ENCODE measurements at regions not wholly inside any gene's neighbourhood (a gene's known extent, or its start where the extent isn't known, plus 50 kb on each side); places are given as distances from the start of the nearest gene placed in this dataset.

DNA sequence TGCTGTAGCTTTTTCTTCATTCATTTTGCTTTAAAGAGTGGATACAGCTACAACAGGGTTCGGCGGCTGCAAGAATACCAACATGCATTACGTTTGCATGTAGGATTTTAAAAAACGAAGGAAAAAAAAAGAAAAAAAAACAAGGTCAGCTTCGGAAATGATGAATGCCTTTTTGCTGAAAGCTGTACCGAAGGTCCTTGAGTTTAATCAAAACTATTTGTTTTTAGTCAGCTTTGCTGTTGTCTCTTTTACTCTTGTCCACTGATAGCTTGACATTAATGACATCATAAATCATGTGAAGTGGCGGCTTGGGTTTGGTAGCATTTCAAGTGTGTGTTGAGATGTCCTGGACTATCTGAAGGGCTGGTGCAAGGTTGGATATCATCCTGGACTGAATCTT, 779.1 kb downstream of the NR2F1-AS1 start:
- DNase-seq (ENCODE audit: low read depth in 2 of 2): no peak

- no peak for DNase-seq (ENCODE audit: low read depth in 2 of 2)
These were observed 780.7 kb downstream of the NR2F1-AS1 start for GRCh38 chr5:92800365-92800764.

DNA sequence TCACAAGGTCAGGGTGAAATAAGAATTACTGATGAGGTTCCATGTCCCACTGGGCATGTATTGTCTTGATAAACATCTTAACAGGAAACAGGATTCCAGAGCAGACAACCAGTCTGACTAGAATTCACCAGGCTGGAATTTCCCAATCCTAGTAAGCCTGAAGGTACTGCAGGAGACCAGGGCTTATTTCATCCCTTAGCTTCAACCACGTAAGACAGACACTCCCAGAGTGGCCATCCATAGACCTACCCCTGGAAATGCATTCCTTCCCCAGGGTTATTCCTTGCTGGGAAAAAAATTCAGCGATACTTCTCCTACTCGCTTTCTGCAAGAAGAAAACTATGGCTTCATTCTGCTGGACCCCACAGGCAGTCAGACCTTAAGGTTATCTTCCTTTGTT, 785.4 kb downstream of the NR2F1-AS1 start:
- no peak for DNase-seq (ENCODE audit: low read depth in 2 of 2)

DNA sequence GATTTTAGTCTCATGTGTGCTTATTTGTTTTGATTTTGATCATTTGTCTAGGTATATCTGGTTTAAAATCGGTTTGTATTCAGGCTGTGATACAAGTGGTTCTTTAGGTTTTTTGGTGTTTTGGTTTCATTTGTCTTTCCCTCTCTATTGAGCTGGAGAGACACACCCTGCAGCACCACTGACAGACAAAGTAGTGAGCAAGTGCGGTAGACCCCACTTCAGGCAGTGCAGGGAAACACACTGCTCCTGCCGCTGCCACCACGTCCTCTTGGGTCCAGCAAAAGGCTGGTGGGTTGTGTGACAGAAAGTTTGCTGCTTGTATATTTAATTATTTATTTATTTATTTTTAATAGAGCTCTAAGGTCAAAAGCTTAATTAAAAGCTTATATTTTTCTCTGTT, 801.0 kb downstream of the NR2F1-AS1 start:
- no peak for DNase-seq (ENCODE audit: low read depth in 2 of 2)

- no peak for DNase-seq (ENCODE audit: low read depth in 2 of 2)
These were observed 801.5 kb downstream of the NR2F1-AS1 start for GRCh38 chr5:92779536-92779935.

- no peak for DNase-seq (ENCODE audit: low read depth in 2 of 2)
These were observed 802.8 kb downstream of the NR2F1-AS1 start for GRCh38 chr5:92778261-92778660.

GRCh38 chr5:92777421-92777820, 803.6 kb downstream of the NR2F1-AS1 start:
- no peak for DNase-seq (ENCODE audit: low read depth in 2 of 2)

DNA sequence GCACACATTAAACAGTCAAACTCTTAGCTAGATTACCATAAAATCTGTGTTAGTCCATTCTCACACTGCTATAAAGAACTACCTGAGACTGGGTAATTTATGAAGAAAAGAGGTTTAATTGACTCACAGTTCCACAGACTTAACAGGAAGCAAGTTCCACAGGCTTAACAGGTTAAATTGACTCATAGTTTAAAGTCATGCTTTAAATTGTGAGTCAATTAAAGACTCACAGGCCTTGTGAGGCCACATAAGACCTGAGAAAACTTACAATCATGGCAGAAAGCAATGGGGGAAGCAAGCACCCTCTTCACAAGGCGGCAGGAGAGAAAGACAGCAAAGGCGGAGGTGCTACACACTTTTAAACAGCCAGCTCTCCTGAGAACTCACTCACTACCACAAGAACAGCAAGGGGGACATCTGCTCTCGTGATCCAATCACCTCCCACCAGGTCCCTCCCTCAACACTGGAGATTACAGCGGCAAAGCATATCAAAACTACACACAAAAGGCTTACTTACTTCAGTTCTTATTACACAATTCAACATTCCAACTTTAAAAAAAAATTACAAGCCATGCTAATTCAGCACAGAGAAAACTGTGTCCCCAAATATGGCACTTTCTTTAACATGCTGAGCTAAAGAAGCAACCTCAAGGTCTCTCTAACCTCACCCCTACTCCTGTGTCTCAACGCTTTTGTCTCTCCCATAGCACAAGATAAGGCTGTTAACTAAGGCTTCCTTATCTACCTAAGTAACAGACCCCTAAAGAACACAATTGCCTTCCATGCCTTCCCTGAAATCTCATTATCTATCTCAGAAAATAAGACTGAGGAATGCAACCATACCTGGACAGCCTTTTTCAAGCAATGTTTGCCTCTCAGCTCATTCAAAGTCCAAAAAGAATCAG, 805.1 kb downstream of the NR2F1-AS1 start:
- no peak for DNase-seq (ENCODE audit: low read depth in 2 of 2)

- no peak for DNase-seq (ENCODE audit: low read depth in 2 of 2)
These were observed 811.0 kb downstream of the NR2F1-AS1 start for GRCh38 chr5:92769978-92770377.

GRCh38 chr5:92761585-92761984, 819.4 kb downstream of the NR2F1-AS1 start:
- no peak for DNase-seq (ENCODE audit: low read depth in 2 of 2)

DNA sequence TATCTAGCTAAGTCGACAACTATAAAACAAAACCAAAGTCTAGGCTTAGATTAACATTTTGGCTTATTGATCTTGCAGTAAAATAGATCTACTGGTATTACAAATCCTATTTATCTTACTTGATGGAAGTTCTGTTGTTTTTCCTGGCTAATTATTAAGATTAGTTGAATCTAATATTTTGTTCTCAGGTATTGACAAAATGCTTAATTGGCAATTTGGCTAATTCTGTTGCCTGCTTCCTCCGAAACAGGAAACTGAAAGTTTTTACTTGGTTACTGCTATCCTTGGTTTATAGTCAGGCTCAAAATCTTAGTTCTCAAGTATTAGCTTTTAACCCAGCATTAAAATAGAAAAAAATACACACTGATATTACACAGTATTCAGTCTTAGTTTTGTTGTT, 820.5 kb downstream of the NR2F1-AS1 start:
- no peak for DNase-seq (ENCODE audit: low read depth in 2 of 2)

DNA sequence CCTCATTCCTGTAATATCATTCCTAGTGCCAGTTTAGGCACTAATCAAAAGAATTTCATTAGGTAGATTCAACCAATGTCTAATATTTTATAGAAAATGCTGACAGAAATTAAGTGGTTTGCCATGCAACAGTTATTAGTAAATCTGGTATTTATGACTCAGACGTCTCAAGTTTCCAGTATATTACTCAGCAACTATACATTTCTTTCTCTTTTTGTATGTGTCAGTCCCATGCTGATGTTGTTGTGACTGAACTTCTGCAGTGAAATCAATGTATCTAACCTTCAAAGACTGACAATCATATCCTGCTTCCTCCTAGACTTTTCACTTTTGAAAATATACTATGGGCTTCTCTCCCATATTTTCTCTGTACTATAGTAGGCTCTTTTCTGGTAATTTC, 822.5 kb downstream of the NR2F1-AS1 start:
- no peak for DNase-seq (ENCODE audit: low read depth in 2 of 2)

GRCh38 chr5:92749943-92750342, 831.1 kb downstream of the NR2F1-AS1 start:
- DNase-seq (ENCODE audit: low read depth in 2 of 2): no peak

DNA sequence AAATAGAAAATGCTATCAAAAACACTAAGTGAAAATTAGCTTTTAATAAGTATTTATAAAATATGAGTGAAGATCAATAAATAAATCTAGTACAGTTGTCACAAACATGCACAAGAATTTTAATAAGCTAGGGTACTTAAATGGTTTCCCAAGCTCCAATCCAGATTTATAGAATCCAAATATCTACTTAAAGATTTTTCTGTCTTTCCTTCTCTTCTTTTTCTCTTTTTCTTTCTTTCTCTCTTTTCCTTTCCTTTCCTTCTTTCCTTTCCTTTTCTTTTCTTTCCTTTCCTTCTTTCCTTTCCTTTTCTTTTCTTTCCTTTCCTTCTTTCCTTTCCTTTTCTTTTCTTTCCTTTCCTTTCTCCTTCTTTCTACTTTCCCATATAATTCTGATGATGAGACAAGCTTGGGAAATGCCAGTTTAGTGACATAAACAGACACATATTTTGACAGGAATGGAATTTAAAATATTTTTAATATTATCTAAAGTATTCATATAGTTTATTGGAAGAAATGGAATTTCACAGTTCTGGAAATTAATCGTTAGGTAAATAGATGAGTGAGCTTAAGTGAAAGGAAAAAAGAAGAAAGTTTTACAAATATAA, 832.8 kb downstream of the NR2F1-AS1 start:
- no peak for DNase-seq (ENCODE audit: low read depth in 2 of 2)

DNA sequence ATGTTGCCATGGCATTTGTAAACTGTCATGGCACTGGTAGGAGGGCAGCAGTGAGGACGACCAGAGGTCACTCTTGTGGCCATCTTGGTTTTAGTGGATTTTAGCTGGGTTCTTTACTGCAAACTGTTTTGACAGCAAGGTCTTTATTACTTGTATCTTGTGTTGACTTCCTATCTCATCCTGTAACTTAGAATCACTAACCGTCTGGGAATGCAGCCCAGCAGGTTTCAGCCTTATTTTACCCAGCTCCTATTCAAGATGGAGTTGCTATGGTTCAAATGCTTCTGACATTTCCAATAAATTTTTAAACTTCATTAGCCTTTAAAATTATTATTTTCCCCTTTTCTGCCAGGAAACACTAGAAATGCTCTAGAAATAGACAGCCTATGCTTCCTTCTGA, 839.1 kb downstream of the NR2F1-AS1 start:
- DNase-seq (ENCODE audit: low read depth in 2 of 2): no peak

- DNase-seq (ENCODE audit: low read depth in 2 of 2): no peak
These were observed 846.6 kb downstream of the NR2F1-AS1 start for GRCh38 chr5:92734211-92734940.

DNA sequence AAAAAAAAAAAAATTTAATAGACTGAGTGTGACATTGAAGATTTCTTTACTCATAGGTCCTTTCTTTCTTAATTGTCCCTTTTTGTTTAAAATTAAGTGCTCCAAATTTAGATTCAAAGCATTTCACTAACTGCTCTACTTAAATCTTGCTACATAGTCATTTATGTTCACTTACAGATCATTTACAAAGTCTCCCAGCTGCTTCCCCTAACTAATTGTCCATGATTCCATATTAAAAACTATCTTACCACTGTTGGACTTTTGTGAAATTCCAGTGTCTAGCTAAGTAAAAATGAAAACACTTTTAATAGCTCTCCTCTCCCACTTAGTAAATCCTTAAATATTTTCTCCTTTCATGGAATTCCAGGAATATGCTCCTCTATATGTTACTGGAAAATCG, 850.5 kb downstream of the NR2F1-AS1 start:
- no peak for DNase-seq (ENCODE audit: low read depth in 2 of 2)

DNA sequence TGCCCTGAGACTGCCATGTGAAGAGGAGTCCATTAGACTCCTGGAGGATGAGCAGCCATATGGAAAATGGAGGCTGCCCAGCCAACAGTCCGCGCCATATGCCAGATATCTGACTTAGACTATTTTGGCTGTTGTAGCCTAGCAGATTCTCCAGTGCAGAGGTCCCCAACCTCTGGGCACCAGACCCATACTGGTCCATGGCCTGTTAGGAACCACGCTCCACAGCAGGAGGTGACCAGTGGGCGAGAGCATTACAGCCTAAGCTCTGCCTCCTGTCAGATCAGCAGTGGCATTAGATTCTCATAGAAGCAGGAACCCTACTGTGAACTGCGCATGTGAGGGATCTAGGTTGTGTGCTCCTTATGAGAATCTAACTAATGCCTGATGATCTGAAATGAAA, 851.9 kb downstream of the NR2F1-AS1 start:
- DNase-seq (ENCODE audit: low read depth in 2 of 2): no peak

GRCh38 chr5:92715946-92716520, 865.0 kb downstream of the NR2F1-AS1 start:
- DNase-seq (ENCODE audit: low read depth in 2 of 2): no peak

DNA sequence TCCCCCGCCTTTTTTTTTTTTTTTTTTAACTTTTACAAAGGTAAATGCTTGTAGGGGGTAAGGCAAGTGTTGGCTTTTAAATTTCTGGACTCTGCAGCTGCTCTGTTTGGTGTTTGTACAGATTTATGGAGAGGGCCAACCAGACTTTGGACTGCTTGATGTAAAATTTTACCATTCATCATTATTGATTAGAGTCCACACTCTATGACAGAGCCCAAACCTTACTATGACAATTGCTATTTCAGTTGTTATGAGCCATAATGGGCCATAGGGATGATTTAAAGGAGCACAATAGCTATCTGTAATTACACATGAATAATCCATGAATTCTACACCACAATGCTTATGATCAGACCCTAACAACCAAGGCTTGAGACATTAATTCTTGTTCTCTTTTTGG, 867.2 kb downstream of the NR2F1-AS1 start:
- DNase-seq (ENCODE audit: low read depth in 2 of 2): no peak

DNA sequence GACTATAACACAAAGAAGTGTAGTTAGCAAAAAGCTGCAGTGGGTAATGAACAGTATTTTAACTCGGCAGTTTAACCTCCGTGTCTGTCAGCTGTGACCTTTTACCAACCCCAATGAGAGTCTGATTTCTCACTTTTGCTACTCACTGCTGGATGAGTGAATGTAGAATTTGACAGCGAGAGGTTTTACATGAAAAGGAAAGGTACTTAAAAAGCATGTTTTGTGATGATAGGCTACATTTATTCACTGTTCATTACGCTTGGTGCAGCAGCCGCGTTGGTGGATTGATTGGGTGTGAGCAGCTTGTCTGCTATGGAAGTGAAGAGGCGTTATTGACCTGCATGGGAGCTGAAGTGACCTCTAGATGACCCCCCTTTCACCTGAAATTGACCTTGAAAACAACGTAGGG, 867.7 kb downstream of the NR2F1-AS1 start:
- no peak for DNase-seq (ENCODE audit: low read depth in 2 of 2)

DNA sequence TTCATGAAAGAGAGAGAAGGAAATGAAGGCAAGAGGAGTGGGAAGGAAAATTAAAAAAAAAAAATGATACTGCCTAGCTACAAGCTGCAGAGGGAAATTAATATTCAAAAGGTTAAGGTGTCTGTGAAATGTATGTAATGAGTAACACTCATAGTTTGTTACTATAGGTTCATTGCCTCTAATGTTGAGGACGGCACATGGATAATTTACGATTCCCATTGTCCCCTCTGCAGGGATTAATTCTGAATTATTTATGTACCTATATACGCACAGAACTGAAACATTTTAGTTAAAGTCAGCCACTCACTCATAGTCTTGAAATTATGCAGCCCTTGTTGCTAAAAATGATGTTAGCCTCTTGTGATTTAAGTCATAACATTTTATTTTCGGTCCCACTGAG, 869.1 kb downstream of the NR2F1-AS1 start:
- DNase-seq (ENCODE audit: low read depth in 2 of 2): no peak

All from stimulated activated CD4-positive, alpha-beta T cell treated with anti-CD3 and anti-CD28 coated beads, Interleukin-4, amount 100 ng/mL, for 48 hours (primary cell).